HG03175 (cell line): ENCODE measurements at regions not wholly inside any gene's neighbourhood (a gene's known extent, or its start where the extent isn't known, plus 50 kb on each side); places are given as distances from the start of the nearest gene placed in this dataset.

ENCODE experiments used
- ATAC-seq: cut with Tn5 transposase; IDR thresholded peaks from one replicate; pipeline ENCODE4 v1.9.1; 2021; ENCODE audit warnings: mild to moderate bottlenecking, moderate library complexity; ENCODE audit not compliant: unreplicated experiment

GRCh38 chr16:65786916-65787315 lies 579.6 kb upstream of the CDH5 start:
- ATAC-seq: no peak

GRCh38 chr16:65783709-65784474 lies 582.6 kb upstream of the CDH5 start:
- ATAC-seq: no peak

- ATAC-seq: no peak
Observed at GRCh38 chr16:65782611-65783600, 583.6 kb upstream of the CDH5 start.

- no peak for ATAC-seq
Observed at GRCh38 chr16:65781855-65782254, 584.6 kb upstream of the CDH5 start.

GRCh38 chr16:65781363-65781762 lies 585.1 kb upstream of the CDH5 start:
- ATAC-seq: no peak

- no peak for ATAC-seq
Observed at GRCh38 chr16:65779201-65779600, 587.3 kb upstream of the CDH5 start.

- no peak for ATAC-seq
Observed at GRCh38 chr16:65776639-65777183, 589.8 kb upstream of the CDH5 start.

GRCh38 chr16:65775829-65776228 lies 590.7 kb upstream of the CDH5 start:
- ATAC-seq: no peak

GRCh38 chr16:65774350-65774749 lies 592.1 kb upstream of the CDH5 start:
- ATAC-seq: no peak

GRCh38 chr16:65773301-65773874 lies 593.1 kb upstream of the CDH5 start:
- ATAC-seq: no peak

- no peak for ATAC-seq
Observed at GRCh38 chr16:65772134-65772732, 594.3 kb upstream of the CDH5 start.

- ATAC-seq: no peak
Observed at GRCh38 chr16:65771707-65772106, 594.8 kb upstream of the CDH5 start.

- ATAC-seq: no peak
Observed at GRCh38 chr16:65770752-65771151, 595.7 kb upstream of the CDH5 start.

- ATAC-seq: no peak
Observed at GRCh38 chr16:65769776-65770438, 596.6 kb upstream of the CDH5 start.

- ATAC-seq: no peak
Observed at GRCh38 chr16:65769055-65769465, 597.4 kb upstream of the CDH5 start.

- ATAC-seq: no peak
Observed at GRCh38 chr16:65767125-65767524, 599.4 kb upstream of the CDH5 start.

- no peak for ATAC-seq
Observed at GRCh38 chr16:65763640-65764305, 602.7 kb upstream of the CDH5 start.

- no peak for ATAC-seq
Observed at GRCh38 chr16:65760874-65761273, 605.6 kb upstream of the CDH5 start.

GRCh38 chr16:65758620-65759019 lies 607.9 kb upstream of the CDH5 start:
- no peak for ATAC-seq

GRCh38 chr16:65757064-65757463 lies 609.4 kb upstream of the CDH5 start:
- ATAC-seq: no peak
